ENCODE measurements at regions not wholly inside any gene's neighbourhood (a gene's known extent, or its start where the extent isn't known, plus 50 kb on each side); places are given as distances from the start of the nearest gene placed in this dataset.

- no peaks in the 10 kb centered on the region for H3K36me3 Mint-ChIP-seq (ENCODE audit: low read depth)
- POLR2A ChIA-PET = no interaction called here
- H3K27ac Mint-ChIP-seq = no peak overlapping the region
- H3K4me1 Mint-ChIP-seq = peaks cover 19% of the 10 kb centered on the region
- DNase-seq = no peak
- peaks cover 7% of the 10 kb centered on the region for H3K27me3 Mint-ChIP-seq
- no peak overlapping the region for H3K4me3 Mint-ChIP-seq
- CTCF ChIA-PET = no interaction called here
- no peaks in the 10 kb centered on the region for H3K9me3 Mint-ChIP-seq
Measured at GRCh38 chr9:89811356-89811755, 206.5 kb downstream of the GADD45G start.

GRCh38 chr9:89811886-89812450 is 207.2 kb downstream of the GADD45G start:
- peaks cover 7% of the 10 kb centered on the region for H3K27me3 Mint-ChIP-seq
- ChIA-PET CTCF (interaction anchor here (0.9 to 1.6 kb wide), 3 partner anchors 17 to 41 kb away, joined by 3 to 5 read pairs (median 5); no protein-coding TSS in a partner anchor), POLR2A (no interaction called here)
- no peaks in the 10 kb centered on the region for H3K36me3 Mint-ChIP-seq (ENCODE audit: low read depth)
- no peak for DNase-seq
- peaks cover 19% of the 10 kb centered on the region for H3K4me1 Mint-ChIP-seq
- H3K9me3 Mint-ChIP-seq = no peaks in the 10 kb centered on the region
- no peak overlapping the region for H3K27ac Mint-ChIP-seq
- H3K4me3 Mint-ChIP-seq = no peak overlapping the region

DNA sequence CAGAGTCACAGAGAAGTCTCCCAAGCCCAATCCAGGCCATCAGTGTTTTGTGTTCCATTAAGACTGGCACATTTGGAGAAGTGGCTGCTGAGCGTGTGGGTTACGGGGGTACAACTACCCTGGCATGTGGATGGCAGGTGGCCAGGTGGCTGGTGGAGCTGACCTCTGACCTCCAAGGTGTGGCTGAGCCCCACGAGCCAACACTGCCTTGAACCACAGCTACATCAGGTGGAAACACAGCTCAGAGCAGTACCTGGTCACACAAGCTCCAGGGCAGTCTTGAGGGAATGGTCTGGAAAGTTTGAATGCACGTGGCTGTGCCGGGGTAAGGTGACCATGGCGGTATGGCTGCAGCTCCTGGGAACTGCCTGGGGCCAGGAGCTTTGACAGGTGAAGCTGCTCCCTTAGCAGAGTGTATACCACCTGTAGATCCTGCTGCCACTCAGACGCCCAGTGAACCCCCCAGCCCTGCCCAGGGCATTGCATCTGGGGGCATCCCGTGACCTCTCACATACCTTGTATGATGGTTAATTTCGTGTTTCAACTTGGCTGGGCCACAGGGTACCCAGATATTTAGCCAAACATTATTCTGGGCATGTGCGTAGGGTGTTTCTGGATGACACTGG is 207.9 kb downstream of the GADD45G start:
- H3K27ac Mint-ChIP-seq = no peak overlapping the region
- H3K4me3 Mint-ChIP-seq = no peak overlapping the region
- no peaks in the 10 kb centered on the region for H3K9me3 Mint-ChIP-seq

GRCh38 chr9:89813482-89813881 is 208.7 kb downstream of the GADD45G start:
- Mint-ChIP-seq H3K4me1 (peaks cover 19% of the 10 kb centered on the region), H3K9me3 (no peaks in the 10 kb centered on the region), H3K27me3 (peaks cover 7% of the 10 kb centered on the region), H3K4me3 (no peak overlapping the region), H3K27ac (no peak overlapping the region), H3K36me3 (ENCODE audit: low read depth) (no peaks in the 10 kb centered on the region)
- ChIA-PET CTCF (interaction anchor here (1.6 kb wide), 2 partner anchors 15 to 39 kb away, joined by 5 read pairs; no protein-coding TSS in a partner anchor), POLR2A (no interaction called here)
- no peak for DNase-seq

More for the DNA sequence above, 207.9 kb downstream of the GADD45G start:
- H3K27me3 Mint-ChIP-seq = peaks cover 7% of the 10 kb centered on the region
- H3K36me3 Mint-ChIP-seq (ENCODE audit: low read depth) = no peaks in the 10 kb centered on the region
- DNase-seq = no peak
- ChIA-PET CTCF (interaction anchor here (0.9 to 1.6 kb wide), 3 partner anchors 16 to 40 kb away, joined by 3 to 5 read pairs (median 5); no protein-coding TSS in a partner anchor), POLR2A (no interaction called here)
- H3K4me1 Mint-ChIP-seq = peaks cover 19% of the 10 kb centered on the region

GRCh38 chr9:89814340-89815040 is 209.7 kb downstream of the GADD45G start:
- peaks cover 19% of the 10 kb centered on the region for H3K4me1 Mint-ChIP-seq
- peaks cover 13% of the 10 kb centered on the region for H3K27me3 Mint-ChIP-seq
- ChIA-PET POLR2A (no interaction called here), CTCF (interaction anchor here (0.7 kb wide), 1 partner anchor 185 kb away, joined by 3 read pairs; no protein-coding TSS in a partner anchor)
- no peak overlapping the region for H3K27ac Mint-ChIP-seq
- H3K4me3 Mint-ChIP-seq = no peak overlapping the region
- H3K36me3 Mint-ChIP-seq (ENCODE audit: low read depth) = no peaks in the 10 kb centered on the region
- no peak for DNase-seq
- no peaks in the 10 kb centered on the region for H3K9me3 Mint-ChIP-seq

- ChIA-PET POLR2A (no interaction called here), CTCF (interaction anchor here (0.7 to 1.7 kb wide), 3 partner anchors 23 to 212 kb away, joined by 3 to 4 read pairs (median 3); no protein-coding TSS in a partner anchor)
- no peak for DNase-seq
- no peak overlapping the region for H3K27ac Mint-ChIP-seq
- no peaks in the 10 kb centered on the region for H3K9me3 Mint-ChIP-seq
- no peak overlapping the region for H3K4me3 Mint-ChIP-seq
- peaks cover 19% of the 10 kb centered on the region for H3K4me1 Mint-ChIP-seq
- H3K27me3 Mint-ChIP-seq = peaks cover 15% of the 10 kb centered on the region
- H3K36me3 Mint-ChIP-seq (ENCODE audit: low read depth) = no peaks in the 10 kb centered on the region
Measured at GRCh38 chr9:89815061-89815902, 210.5 kb downstream of the GADD45G start.

DNA sequence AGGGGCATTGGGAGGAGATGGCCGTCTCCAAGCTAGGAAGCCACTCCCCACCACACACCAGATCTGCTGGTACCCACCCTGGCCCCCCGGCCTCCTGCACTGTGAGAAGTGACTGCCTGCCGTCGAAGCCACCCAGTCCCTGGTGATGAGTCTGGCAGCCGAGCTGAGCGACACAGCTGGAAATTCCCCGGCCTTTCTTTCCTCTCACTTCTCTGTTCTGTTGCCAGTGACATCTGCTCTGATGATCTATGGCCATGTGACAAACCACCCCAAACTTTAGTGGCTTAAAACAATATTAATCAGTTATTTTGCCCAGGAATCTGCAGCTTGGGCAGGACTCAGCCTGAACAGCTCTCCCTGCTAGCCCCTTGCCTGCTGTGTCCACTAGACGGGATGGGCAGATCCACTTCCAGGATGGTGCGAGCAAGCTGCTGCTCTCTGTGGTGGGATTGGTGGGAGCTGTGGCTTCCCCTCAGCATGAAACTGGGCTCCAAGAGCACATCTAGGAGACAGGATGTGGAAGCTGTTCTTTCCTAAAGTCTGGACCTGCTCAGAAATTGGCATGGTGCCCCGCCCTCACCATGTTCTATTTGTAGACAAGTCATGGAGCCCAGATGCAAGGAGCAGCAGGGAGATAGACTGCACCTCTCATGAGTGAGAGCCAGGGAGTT is 211.2 kb downstream of the GADD45G start:
- CTCF ChIA-PET = interaction anchor here (0.8 to 1.7 kb wide), 3 partner anchors 24 to 213 kb away, joined by 3 to 4 read pairs (median 4); no protein-coding TSS in a partner anchor

DNA sequence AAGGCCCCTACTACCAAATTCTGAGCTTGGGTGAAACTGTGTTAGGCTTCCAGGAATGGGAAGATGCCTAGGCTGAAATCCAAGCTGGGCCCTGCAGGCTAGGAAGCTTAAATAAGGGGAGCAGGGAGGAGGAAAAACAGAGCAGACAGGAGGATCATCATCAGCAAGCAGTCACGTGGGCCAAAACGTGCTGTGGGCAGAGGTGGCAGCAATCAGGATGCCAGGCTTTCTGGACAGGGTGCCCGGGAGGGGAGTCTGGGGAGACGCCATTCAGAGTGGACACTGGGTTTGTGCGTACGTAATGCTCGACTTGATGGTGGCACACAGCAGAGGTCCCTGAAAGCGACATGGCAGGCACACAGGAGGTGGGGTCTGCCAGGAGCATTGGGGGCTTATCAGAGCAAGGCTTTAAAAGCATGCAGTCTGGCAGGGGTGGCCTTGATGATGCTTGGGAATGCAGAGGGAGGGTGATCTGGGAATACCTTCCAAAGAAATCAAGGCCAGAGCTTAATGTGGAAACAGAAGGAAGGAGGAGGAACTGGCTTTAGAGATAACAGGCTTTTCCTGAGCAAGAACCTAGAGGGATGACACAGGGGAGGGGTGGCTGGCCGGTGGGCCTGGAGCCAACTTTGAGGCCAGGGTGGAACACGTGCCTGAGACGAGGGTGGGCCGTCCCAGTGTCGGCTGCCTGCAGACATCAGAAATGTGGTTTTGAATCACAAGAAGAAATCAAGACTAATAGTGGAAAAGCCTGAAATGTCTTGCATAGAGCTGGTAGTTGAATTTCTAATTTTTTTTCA is 212.5 kb downstream of the GADD45G start:
- Mint-ChIP-seq H3K27me3 (peaks cover 13% of the 10 kb centered on the region), H3K4me1 (peaks cover 19% of the 10 kb centered on the region), H3K4me3 (no peak overlapping the region), H3K27ac (no peak overlapping the region), H3K9me3 (no peaks in the 10 kb centered on the region), H3K36me3 (ENCODE audit: low read depth) (no peaks in the 10 kb centered on the region)
- ChIA-PET POLR2A (no interaction called here), CTCF (interaction anchor here (1.6 kb wide), 1 partner anchor 26 kb away, joined by 3 read pairs; no protein-coding TSS in a partner anchor)
- DNase-seq = no peak

More for the DNA sequence above, 211.2 kb downstream of the GADD45G start:
- H3K4me1 Mint-ChIP-seq = peaks cover 19% of the 10 kb centered on the region
- no peak for DNase-seq
- POLR2A ChIA-PET = no interaction called here
- no peaks in the 10 kb centered on the region for H3K9me3 Mint-ChIP-seq
- H3K36me3 Mint-ChIP-seq (ENCODE audit: low read depth) = no peaks in the 10 kb centered on the region
- peaks cover 17% of the 10 kb centered on the region for H3K27me3 Mint-ChIP-seq
- no peak overlapping the region for H3K27ac Mint-ChIP-seq
- no peak overlapping the region for H3K4me3 Mint-ChIP-seq

GRCh38 chr9:89820337-89820736 is 215.5 kb downstream of the GADD45G start:
- H3K27me3 Mint-ChIP-seq = peaks cover 10% of the 10 kb centered on the region
- H3K9me3 Mint-ChIP-seq = peaks cover 2% of the 10 kb centered on the region
- DNase-seq = no peak
- H3K4me1 Mint-ChIP-seq = peaks cover 3% of the 10 kb centered on the region
- no peak overlapping the region for H3K4me3 Mint-ChIP-seq
- POLR2A ChIA-PET = no interaction called here
- CTCF ChIA-PET = interaction anchor here (0.7 kb wide), 1 partner anchor 8 kb away, joined by 3 read pairs; no protein-coding TSS in a partner anchor
- H3K27ac Mint-ChIP-seq = no peak overlapping the region
- no peaks in the 10 kb centered on the region for H3K36me3 Mint-ChIP-seq (ENCODE audit: low read depth)

DNA sequence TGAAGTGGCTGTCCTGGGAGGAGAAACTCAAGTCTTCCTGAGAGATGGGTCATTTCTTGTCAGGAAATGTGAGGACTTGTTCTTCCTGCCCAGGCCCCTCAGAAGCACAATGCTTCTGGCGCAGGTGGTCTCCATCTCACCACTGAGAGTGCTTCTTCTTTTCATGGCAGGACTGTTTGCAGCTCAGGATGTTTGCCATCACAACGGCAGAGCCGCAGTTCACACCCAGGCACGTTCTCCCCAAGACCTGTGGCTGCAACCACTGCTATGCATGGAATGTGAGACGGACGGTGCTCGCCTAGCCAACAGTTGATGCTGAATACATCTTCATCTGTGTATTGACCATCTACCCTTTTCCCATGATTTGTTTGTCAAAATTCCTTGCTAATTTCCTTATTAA is 216.3 kb downstream of the GADD45G start:
- no peak overlapping the region for H3K4me3 Mint-ChIP-seq

DNA sequence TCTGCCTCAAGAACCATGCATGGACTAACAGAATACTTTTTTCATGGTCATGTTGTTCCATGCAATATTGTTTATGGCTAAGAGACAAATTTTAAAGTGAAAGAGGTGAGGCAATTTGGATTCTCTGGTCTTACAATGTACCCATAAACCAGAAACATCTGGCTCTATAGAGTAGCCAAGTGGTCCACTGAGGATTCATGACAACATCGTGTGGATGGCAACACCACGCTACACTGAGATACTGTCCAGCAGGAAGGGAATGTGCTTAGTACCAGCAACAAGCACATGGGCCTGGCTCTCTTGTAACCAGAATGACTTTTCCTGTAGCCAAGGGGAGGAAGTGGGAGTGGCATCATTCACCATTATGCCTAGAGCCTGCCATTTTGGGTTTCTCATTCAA is 218.2 kb downstream of the GADD45G start:
- Mint-ChIP-seq H3K27ac (no peak overlapping the region), H3K4me1 (peaks cover 13% of the 10 kb centered on the region), H3K36me3 (ENCODE audit: low read depth) (no peaks in the 10 kb centered on the region), H3K4me3 (no peak overlapping the region), H3K27me3 (peaks cover 10% of the 10 kb centered on the region), H3K9me3 (peaks cover 2% of the 10 kb centered on the region)
- ChIA-PET POLR2A (no interaction called here), CTCF (no interaction called here)
- no peak for DNase-seq

More for the DNA sequence above, 216.3 kb downstream of the GADD45G start:
- ChIA-PET CTCF (no interaction called here), POLR2A (no interaction called here)
- Mint-ChIP-seq H3K9me3 (peaks cover 2% of the 10 kb centered on the region), H3K36me3 (ENCODE audit: low read depth) (no peaks in the 10 kb centered on the region), H3K27ac (no peak overlapping the region), H3K4me1 (peaks cover 3% of the 10 kb centered on the region), H3K27me3 (peaks cover 10% of the 10 kb centered on the region)
- no peak for DNase-seq

Data from activated CD4-positive, alpha-beta T cell treated with anti-CD3 and anti-CD28 coated beads, Interleukin-2, amount 10 ng/mL, durations not matched to agents 7 days and 5 days (primary cell).